ENCODE measurements at regions not wholly inside any gene's neighbourhood (a gene's known extent, or its start where the extent isn't known, plus 50 kb on each side); places are given as distances from the start of the nearest gene placed in this dataset.

DNA sequence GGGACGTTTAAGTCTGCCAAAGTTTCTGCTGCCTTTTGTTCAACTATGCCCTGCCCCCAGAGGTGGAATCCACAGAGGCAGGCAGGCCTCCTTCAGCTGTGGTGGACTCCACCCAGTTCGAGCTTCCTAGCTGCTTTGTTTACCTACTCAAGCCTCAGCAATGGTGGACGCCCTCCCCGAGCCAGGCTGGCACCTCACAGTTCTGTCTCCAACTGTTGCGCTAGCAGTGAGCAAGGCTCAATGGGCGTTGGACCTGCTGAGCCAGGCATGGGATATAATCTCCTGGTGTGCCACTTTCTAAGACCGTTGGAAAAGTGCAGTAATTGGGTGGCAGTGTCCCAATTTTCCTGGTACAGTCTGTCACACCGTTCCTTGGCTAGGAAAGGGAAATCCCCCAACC, 444.7 kb downstream of the FLRT2 start:
- Histone ChIP-seq H3K9ac (ENCODE audit: low read depth, low read length) (no peak overlapping the region), H3K9me3 (ENCODE audit: control insufficient read depth, insufficient read depth, low read length) (no peaks in the 10 kb centered on the region), H3K36me3 (ENCODE audit: insufficient read depth, low read length) (no peaks in the 10 kb centered on the region), H3K4me1 (ENCODE audit: insufficient read depth, low read length) (no peaks in the 10 kb centered on the region)

- no peaks in the 10 kb centered on the region for H3K36me3 ChIP-seq (ENCODE audit: insufficient read depth, low read length)
- no peaks in the 10 kb centered on the region for H3K4me1 ChIP-seq (ENCODE audit: insufficient read depth, low read length)
- H3K9ac ChIP-seq (ENCODE audit: low read depth, low read length) = no peak overlapping the region
- H3K9me3 ChIP-seq (ENCODE audit: control insufficient read depth, insufficient read depth, low read length) = no peaks in the 10 kb centered on the region
Observed at GRCh38 chr14:85963486-85963885, 433.5 kb downstream of the FLRT2 start.

DNA sequence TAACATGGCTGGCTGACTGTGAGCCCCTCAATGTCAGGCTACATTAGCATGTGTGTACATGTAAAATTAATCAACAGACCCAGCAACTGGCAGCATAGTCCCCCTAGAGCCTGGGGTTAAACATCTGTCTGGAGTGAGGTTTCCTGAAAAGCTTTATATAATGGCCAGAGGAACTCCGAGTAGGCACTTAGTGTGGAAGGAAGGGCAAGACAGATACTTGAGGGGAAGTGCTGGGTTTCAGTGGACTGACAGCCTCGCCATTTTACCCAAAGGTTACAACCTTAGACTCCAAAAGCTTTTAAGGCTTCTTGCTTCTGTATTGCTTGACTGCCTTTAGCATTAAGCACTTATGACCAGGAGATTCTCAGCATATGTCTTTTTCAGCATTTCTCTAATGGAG, 430.8 kb downstream of the FLRT2 start:
- no peak overlapping the region for H3K9ac ChIP-seq (ENCODE audit: low read depth, low read length)
- no peaks in the 10 kb centered on the region for H3K36me3 ChIP-seq (ENCODE audit: insufficient read depth, low read length)
- no peaks in the 10 kb centered on the region for H3K9me3 ChIP-seq (ENCODE audit: control insufficient read depth, insufficient read depth, low read length)
- no peaks in the 10 kb centered on the region for H3K4me1 ChIP-seq (ENCODE audit: insufficient read depth, low read length)

- H3K4me1 ChIP-seq (ENCODE audit: insufficient read depth, low read length) = no peaks in the 10 kb centered on the region
- H3K9me3 ChIP-seq (ENCODE audit: control insufficient read depth, insufficient read depth, low read length) = no peaks in the 10 kb centered on the region
- H3K36me3 ChIP-seq (ENCODE audit: insufficient read depth, low read length) = no peaks in the 10 kb centered on the region
- no peak overlapping the region for H3K9ac ChIP-seq (ENCODE audit: low read depth, low read length)
Observed at GRCh38 chr14:85959063-85959462, 429.1 kb downstream of the FLRT2 start.

DNA sequence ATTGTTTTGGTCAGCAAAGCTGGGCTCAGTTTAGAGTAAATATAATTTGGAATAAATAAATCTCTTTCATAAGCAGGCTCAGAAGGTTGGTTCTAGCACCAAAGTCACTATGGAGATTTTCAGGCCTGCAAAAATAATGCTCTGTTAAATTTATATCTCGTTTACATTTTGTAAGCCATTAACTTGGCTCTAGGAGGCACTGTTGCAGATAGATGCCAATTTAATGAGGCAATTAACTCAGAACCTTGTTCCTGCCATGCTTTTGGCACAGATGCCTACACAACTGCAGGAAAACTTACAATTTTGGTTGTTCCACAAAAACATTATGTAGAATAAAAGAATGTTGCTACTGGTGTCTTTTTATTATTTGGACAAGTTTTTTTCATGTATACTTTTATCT, 428.1 kb downstream of the FLRT2 start:
- Histone ChIP-seq H3K9me3 (ENCODE audit: control insufficient read depth, insufficient read depth, low read length) (no peaks in the 10 kb centered on the region), H3K36me3 (ENCODE audit: insufficient read depth, low read length) (no peaks in the 10 kb centered on the region), H3K4me1 (ENCODE audit: insufficient read depth, low read length) (no peaks in the 10 kb centered on the region)

DNA sequence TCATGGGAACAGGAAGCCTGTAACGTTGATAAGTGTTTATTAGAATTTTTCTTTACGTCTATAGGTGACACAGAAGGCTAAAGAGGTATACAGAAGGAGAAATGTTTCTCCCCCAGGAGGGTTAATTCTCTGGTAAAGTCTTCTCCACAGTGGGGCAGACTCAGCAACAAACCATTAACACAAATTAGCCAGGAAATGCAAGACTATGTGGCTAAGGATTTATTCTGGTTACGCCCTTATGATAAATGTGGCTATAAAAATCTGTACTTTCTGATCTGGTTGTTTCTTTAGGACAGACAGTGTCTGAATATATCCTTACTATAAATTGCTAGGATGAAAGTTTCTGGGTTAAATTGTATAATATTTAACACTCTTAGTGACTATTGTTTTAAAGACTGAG, 423.3 kb downstream of the FLRT2 start:
- Histone ChIP-seq H3K36me3 (ENCODE audit: insufficient read depth, low read length) (no peaks in the 10 kb centered on the region), H3K9me3 (ENCODE audit: control insufficient read depth, insufficient read depth, low read length) (no peaks in the 10 kb centered on the region), H3K4me1 (ENCODE audit: insufficient read depth, low read length) (no peaks in the 10 kb centered on the region)

More for the DNA sequence above, 428.1 kb downstream of the FLRT2 start:
- H3K9ac ChIP-seq (ENCODE audit: low read depth, low read length) = no peak overlapping the region

DNA sequence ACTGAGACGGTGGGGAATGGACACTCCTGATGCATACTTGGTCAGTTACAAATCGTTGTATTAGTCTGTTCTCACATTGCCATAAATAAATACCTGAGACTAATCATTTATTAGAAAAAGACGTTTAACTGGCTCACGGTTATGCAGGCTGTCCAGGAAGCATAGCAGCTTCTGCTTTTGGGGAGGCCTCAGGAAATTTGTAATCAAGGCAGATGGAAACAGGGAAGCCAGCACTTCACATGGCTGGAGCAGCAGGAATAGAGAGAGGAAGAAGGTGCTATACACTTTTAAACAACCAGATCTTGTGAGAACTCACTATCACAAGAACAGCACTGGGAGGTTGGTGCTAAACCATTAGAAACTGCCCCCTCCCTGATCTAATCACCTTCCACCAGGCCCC, 418.2 kb downstream of the FLRT2 start:
- H3K9ac ChIP-seq (ENCODE audit: low read depth, low read length) = no peak overlapping the region
- H3K9me3 ChIP-seq (ENCODE audit: control insufficient read depth, insufficient read depth, low read length) = no peaks in the 10 kb centered on the region
- H3K4me1 ChIP-seq (ENCODE audit: insufficient read depth, low read length) = no peaks in the 10 kb centered on the region

More for the DNA sequence above, 423.3 kb downstream of the FLRT2 start:
- no peak overlapping the region for H3K9ac ChIP-seq (ENCODE audit: low read depth, low read length)

DNA sequence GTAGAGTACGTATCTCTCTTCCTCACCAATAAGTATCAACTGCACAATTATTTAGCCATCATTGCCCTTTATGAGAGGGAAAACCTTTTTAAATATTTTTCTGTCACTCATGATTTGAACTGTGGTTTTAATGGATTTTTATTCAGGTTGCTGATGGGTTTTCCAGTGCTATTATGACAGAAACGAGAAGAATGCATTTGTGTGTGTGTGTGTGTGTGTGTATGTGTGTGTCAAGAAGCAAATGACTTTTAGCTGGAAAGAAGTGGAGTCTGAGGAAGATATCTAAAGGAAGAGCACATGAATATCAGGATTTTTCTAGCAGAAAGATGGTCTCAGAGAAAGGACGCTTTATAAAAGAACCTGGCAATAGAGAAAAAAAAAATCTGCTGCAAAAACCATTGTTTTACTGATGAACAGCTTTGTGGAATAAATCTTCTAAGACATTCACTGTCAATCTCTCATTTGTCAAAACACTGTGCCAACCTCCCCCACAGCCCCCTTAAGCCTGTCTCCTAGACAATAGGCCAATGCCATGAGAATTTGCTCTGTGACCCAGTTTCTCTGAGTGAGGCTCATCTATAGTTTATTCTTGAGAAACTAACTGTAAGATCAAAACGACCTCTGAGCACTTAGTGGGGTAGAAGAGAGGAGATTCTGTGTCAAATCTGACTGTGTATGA, 417.7 kb downstream of the FLRT2 start:
- no peak overlapping the region for H3K9ac ChIP-seq (ENCODE audit: low read depth, low read length)

More for the DNA sequence above, 418.2 kb downstream of the FLRT2 start:
- H3K36me3 ChIP-seq (ENCODE audit: insufficient read depth, low read length) = no peaks in the 10 kb centered on the region

GRCh38 chr14:85943192-85943591, 413.2 kb downstream of the FLRT2 start:
- Histone ChIP-seq H3K9me3 (ENCODE audit: control insufficient read depth, insufficient read depth, low read length) (peaks cover 4% of the 10 kb centered on the region; the same call in 1 of the 2 replicates), H3K4me1 (ENCODE audit: insufficient read depth, low read length) (no peaks in the 10 kb centered on the region), H3K9ac (ENCODE audit: low read depth, low read length) (no peak overlapping the region), H3K36me3 (ENCODE audit: insufficient read depth, low read length) (no peaks in the 10 kb centered on the region)

More for the DNA sequence above, 417.7 kb downstream of the FLRT2 start:
- H3K36me3 ChIP-seq (ENCODE audit: insufficient read depth, low read length) = no peaks in the 10 kb centered on the region
- no peaks in the 10 kb centered on the region for H3K4me1 ChIP-seq (ENCODE audit: insufficient read depth, low read length)
- H3K9me3 ChIP-seq (ENCODE audit: control insufficient read depth, insufficient read depth, low read length) = no peaks in the 10 kb centered on the region

DNA sequence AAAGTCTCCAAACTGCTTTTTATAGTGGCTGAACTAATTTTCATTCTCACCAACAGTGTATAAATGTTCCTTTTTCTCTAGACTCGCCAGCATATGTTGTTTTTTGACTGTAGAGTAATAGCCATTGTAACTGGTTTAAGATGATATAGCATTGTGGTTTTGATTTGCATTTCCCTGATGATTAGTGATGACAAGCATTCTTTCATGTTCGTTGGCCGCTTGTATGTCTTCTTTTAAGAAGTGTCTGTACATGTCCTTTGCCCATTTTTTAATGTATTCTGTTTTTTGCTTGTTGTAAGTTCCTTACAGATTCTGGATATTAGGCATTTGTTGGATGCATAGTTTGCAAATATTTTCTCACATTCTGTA, 404.9 kb downstream of the FLRT2 start:
- Histone ChIP-seq H3K36me3 (ENCODE audit: insufficient read depth, low read length) (no peaks in the 10 kb centered on the region), H3K9ac (ENCODE audit: low read depth, low read length) (no peak overlapping the region), H3K4me1 (ENCODE audit: insufficient read depth, low read length) (no peaks in the 10 kb centered on the region), H3K9me3 (ENCODE audit: control insufficient read depth, insufficient read depth, low read length) (peaks cover 5% of the 10 kb centered on the region; the same call in 1 of the 2 replicates)

- Histone ChIP-seq H3K9ac (ENCODE audit: low read depth, low read length) (no peak overlapping the region), H3K9me3 (ENCODE audit: control insufficient read depth, insufficient read depth, low read length) (peaks cover 5% of the 10 kb centered on the region; the same call in 1 of the 2 replicates), H3K4me1 (ENCODE audit: insufficient read depth, low read length) (no peaks in the 10 kb centered on the region), H3K36me3 (ENCODE audit: insufficient read depth, low read length) (no peaks in the 10 kb centered on the region)
Observed at GRCh38 chr14:85934123-85934885, 404.4 kb downstream of the FLRT2 start.

GRCh38 chr14:85921241-85921640, 391.3 kb downstream of the FLRT2 start:
- H3K36me3 ChIP-seq (ENCODE audit: insufficient read depth, low read length) = no peaks in the 10 kb centered on the region
- no peaks in the 10 kb centered on the region; the same call in 1 of the 2 replicates for H3K9me3 ChIP-seq (ENCODE audit: control insufficient read depth, insufficient read depth, low read length)
- no peaks in the 10 kb centered on the region for H3K4me1 ChIP-seq (ENCODE audit: insufficient read depth, low read length)
- no peak overlapping the region for H3K9ac ChIP-seq (ENCODE audit: low read depth, low read length)

DNA sequence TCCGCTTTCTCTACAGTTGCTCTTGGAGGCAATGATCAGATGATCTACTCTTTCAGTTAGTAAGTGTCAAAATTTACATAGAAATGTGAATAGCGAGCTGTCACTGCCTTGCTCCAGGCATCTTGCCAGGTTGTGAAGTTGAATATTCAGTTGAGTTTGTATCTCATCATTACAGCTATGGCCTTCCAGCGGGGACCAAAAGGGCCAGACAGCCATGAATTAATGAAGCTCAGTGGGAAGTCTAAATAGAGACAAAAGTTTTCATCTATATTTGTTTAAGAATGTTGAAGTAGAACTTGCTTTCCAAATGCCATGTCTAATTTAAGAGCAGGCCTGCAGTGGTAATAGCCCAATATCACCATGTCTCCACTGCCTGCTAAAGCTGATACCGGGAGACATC, 387.8 kb downstream of the FLRT2 start:
- no peak overlapping the region for H3K9ac ChIP-seq (ENCODE audit: low read depth, low read length)
- no peaks in the 10 kb centered on the region for H3K4me1 ChIP-seq (ENCODE audit: insufficient read depth, low read length)
- H3K36me3 ChIP-seq (ENCODE audit: insufficient read depth, low read length) = no peaks in the 10 kb centered on the region
- H3K9me3 ChIP-seq (ENCODE audit: control insufficient read depth, insufficient read depth, low read length) = no peaks in the 10 kb centered on the region; the same call in 1 of the 2 replicates

GRCh38 chr14:85915711-85916110, 385.8 kb downstream of the FLRT2 start:
- Histone ChIP-seq H3K9me3 (ENCODE audit: control insufficient read depth, insufficient read depth, low read length) (no peaks in the 10 kb centered on the region; the same call in 1 of the 2 replicates), H3K36me3 (ENCODE audit: insufficient read depth, low read length) (no peaks in the 10 kb centered on the region), H3K4me1 (ENCODE audit: insufficient read depth, low read length) (no peaks in the 10 kb centered on the region), H3K9ac (ENCODE audit: low read depth, low read length) (peak overlapping the region; percentile 35)

- Histone ChIP-seq H3K36me3 (ENCODE audit: insufficient read depth, low read length) (no peaks in the 10 kb centered on the region), H3K9me3 (ENCODE audit: control insufficient read depth, insufficient read depth, low read length) (no peaks in the 10 kb centered on the region; the same call in 1 of the 2 replicates), H3K4me1 (ENCODE audit: insufficient read depth, low read length) (peaks cover 4% of the 10 kb centered on the region; the same call in 1 of the 2 replicates), H3K9ac (ENCODE audit: low read depth, low read length) (no peak overlapping the region)
Observed at GRCh38 chr14:85912141-85912540, 382.2 kb downstream of the FLRT2 start.

All from ES-I3 (cell line).